Left ventricle myocardium inferior (tissue), 1 donor: ENCODE measurements at regions not wholly inside any gene's neighbourhood (a gene's known extent, or its start where the extent isn't known, plus 50 kb on each side); places are given as distances from the start of the nearest gene placed in this dataset.

Experiments
- DNase-seq: peaks from one replicate; pipeline ENCODE4 v3.0.0-alpha.2; 2020
- H3K27ac ChIP-seq: fragments of 200-600 bp; replicated peaks from 2 replicates; pipeline ENCODE4 v1.8.0; 2021
- H3K27me3 ChIP-seq: fragments of 200-600 bp; 2 replicates; pipeline ENCODE4 v1.8.0; 2021; ENCODE audit warnings: low read depth
- H3K36me3 ChIP-seq: fragments of 200-600 bp; 2 replicates; pipeline ENCODE4 v1.8.0; 2021
- H3K4me1 ChIP-seq: fragments of 200-600 bp; 2 replicates; pipeline ENCODE4 v1.8.0; 2021
- H3K4me3 ChIP-seq: fragments of 200-600 bp; 2 replicates; pipeline ENCODE4 v1.8.0; 2021; ENCODE audit warnings: mild to moderate bottlenecking, moderate library complexity
- H3K9me3 ChIP-seq: fragments of 200-600 bp; replicated peaks from 2 replicates; pipeline ENCODE4 v1.8.0; 2021
- CTCF ChIP-seq: fragments of 200-600 bp; IDR thresholded peaks from 2 replicates; pipeline ENCODE4 v1.8.0; 2021; ENCODE audit warnings: antibody characterized with exemption, mild to moderate bottlenecking, borderline replicate concordance
- intact Hi-C: fragments of 100-400 bp; cut with micrococcal nuclease; formaldehyde crosslinking; loops from one replicate; pipeline ENCODE4 v1.11.0; 2022
- donor health status: DM: no; HTN: yes; CAD: no; lungs with severe emphysema.

GRCh38 chr21:26405071-26405470 is 168.0 kb downstream of the CYYR1 start:
- Histone ChIP-seq H3K36me3 (no peaks in the 10 kb centered on the region), H3K27me3 (no peaks in the 10 kb centered on the region), H3K4me3 (no peak overlapping the region), H3K9me3 (peaks cover 4% of the 10 kb centered on the region), H3K4me1 (peaks cover 13% of the 10 kb centered on the region), H3K27ac (peak overlapping the region; percentile 25)
- intact Hi-C loops: no loop called here
- no peak for TF ChIP-seq CTCF
- no peak for DNase-seq

- Histone ChIP-seq H3K36me3 (no peaks in the 10 kb centered on the region), H3K27me3 (no peaks in the 10 kb centered on the region), H3K4me1 (peaks cover 13% of the 10 kb centered on the region), H3K4me3 (no peak overlapping the region), H3K9me3 (peaks cover 4% of the 10 kb centered on the region), H3K27ac (peak overlapping the region; percentile 51)
- no peak for TF ChIP-seq CTCF
- no peak for DNase-seq
- intact Hi-C loops: no loop called here
These were observed 168.8 kb downstream of the CYYR1 start for GRCh38 chr21:26404288-26404687.

DNA sequence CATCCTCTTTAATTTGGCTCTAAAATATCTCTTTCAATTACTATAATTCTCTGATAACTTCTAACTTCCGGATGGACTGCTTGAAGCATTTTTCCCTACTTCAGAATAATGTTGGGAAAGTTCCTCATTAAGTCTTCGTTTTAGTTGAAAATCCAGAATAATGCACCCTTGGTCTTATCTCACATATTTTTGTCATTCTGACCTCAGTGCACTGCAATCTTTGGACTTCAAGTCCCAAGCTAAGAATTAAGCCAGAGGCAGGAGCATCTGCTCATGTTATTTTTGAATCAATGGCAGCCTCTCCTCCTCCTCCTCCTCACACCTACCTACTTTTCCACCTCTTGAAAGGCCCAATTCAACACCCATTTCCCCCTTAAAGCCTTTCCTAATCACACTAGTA is 169.8 kb downstream of the CYYR1 start:
- Histone ChIP-seq H3K27ac (no peak overlapping the region), H3K4me1 (peaks cover 13% of the 10 kb centered on the region), H3K9me3 (peaks cover 7% of the 10 kb centered on the region), H3K4me3 (no peak overlapping the region), H3K27me3 (no peaks in the 10 kb centered on the region), H3K36me3 (no peaks in the 10 kb centered on the region)
- DNase-seq: no peak
- no peak for TF ChIP-seq CTCF
- intact Hi-C loops: no loop called here

DNA sequence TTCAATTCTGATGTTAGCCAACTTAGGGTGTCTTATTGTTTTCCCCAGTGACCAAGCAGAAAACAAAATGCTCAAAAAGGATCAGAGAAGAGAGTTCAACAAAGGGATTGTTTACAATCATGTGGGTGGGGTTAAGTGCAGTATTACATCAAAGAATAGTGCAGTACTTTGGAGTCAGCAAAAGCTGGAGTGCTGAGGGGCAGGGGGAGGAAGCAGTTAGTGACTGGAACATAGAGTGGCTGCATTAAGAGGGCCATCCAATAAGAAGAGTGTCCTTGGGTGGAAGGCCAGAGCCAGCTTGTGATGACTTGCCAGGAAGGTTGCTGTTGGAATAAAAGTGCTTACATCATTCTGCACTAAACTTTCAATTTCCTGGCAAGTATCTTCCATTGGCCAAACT is 175.5 kb downstream of the CYYR1 start:
- H3K4me1 ChIP-seq: no peaks in the 10 kb centered on the region
- no peak overlapping the region for H3K4me3 ChIP-seq
- intact Hi-C loops: no loop called here
- H3K9me3 ChIP-seq: peaks cover 8% of the 10 kb centered on the region
- TF ChIP-seq CTCF: no peak
- no peak for DNase-seq
- no peaks in the 10 kb centered on the region for H3K36me3 ChIP-seq
- no peak overlapping the region for H3K27ac ChIP-seq
- no peaks in the 10 kb centered on the region for H3K27me3 ChIP-seq

DNA sequence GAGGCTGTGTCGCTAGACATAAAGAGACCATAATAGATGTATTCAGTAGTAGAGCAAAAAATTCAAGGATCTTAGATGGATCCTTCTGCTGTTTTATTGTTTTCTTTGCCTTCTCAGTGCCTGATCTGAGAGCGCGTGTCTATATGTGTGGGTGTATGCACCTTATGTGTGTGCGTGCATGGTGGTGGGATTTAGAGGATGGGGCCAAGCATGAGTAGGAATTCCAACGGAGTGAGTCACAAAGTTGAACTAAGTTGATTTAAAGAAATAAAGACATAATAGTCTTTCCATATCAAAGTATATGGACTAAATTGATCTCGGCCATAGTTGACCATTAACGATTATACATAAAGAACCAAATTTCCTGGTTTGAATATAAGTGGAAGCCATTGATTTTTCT is 178.7 kb downstream of the CYYR1 start:
- Histone ChIP-seq H3K27me3 (no peaks in the 10 kb centered on the region), H3K4me3 (no peak overlapping the region), H3K4me1 (peaks cover 4% of the 10 kb centered on the region), H3K27ac (no peak overlapping the region), H3K9me3 (peaks cover 5% of the 10 kb centered on the region), H3K36me3 (no peaks in the 10 kb centered on the region)
- TF ChIP-seq CTCF: no peak
- intact Hi-C loops: no loop called here
- DNase-seq: no peak

GRCh38 chr21:26391166-26391565 is 181.9 kb downstream of the CYYR1 start:
- Histone ChIP-seq H3K27ac (no peak overlapping the region), H3K4me3 (no peak overlapping the region), H3K27me3 (no peaks in the 10 kb centered on the region), H3K4me1 (peaks cover 12% of the 10 kb centered on the region), H3K9me3 (peaks cover 12% of the 10 kb centered on the region), H3K36me3 (no peaks in the 10 kb centered on the region)
- intact Hi-C loops: no loop called here
- DNase-seq: no peak
- TF ChIP-seq CTCF: no peak
